ENCODE measurements at regions not wholly inside any gene's neighbourhood (a gene's known extent, or its start where the extent isn't known, plus 50 kb on each side); places are given as distances from the start of the nearest gene placed in this dataset.
A peak's percentile ranks its signal among the peaks of the same experiment; 100 is the strongest.

DNA sequence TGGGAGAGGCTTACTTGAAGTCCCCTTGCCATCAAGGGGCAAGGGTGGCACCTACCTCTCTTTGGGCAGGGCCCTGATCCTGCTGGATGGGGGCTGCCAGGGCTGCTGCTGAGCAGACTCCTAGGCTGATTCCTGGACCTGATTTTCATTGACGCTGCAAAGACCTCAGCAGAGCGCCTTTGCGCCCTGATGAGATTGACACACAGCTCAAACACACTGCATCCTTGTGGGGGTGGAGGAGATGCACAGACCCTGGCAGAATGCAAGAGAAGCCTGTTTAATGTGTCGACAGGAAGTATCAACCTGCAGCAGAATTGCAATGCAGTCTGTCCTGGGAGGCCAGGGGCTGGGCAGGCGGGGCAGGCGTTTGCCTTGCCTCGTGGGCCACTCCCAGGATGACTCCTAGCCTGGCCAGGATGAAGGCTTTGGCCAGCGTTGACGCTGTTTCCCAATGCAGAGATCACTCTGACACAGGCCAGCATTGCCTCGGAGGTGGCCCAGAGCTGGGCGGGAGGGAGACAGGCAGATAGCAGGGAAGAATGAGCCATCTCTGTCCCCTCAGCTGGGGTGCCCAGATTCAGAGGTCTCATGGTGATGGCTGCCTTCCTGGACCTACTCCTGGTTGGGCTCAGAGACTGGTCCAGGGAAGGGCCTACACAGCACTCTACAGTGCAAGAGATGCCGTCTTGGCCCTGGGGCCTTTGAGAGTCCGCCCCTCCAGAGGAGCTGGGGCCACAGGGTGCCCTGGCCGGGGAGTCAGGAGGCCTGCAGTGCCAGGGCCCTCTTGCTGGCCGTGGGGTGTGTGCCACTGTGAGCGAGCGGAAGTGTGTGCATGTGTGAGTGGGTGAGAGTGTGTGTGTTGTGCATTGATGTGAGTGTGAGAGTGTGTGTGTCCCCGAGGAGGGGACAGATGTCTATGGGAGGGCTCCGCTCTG lies 108.3 kb downstream of the KIF26A start:
- no peaks in the 10 kb centered on the region for H3K9me3 Mint-ChIP-seq
- H3K36me3 Mint-ChIP-seq (ENCODE audit: low read depth), result no peaks in the 10 kb centered on the region
- no peak overlapping the region for H3K4me3 Mint-ChIP-seq
- H3K27ac Mint-ChIP-seq, result peak overlapping the region; percentile 55
- H3K27me3 Mint-ChIP-seq (ENCODE audit: low read depth), result peaks cover 4% of the 10 kb centered on the region
- H3K4me1 Mint-ChIP-seq (ENCODE audit: low read depth), result no peaks in the 10 kb centered on the region

DNA sequence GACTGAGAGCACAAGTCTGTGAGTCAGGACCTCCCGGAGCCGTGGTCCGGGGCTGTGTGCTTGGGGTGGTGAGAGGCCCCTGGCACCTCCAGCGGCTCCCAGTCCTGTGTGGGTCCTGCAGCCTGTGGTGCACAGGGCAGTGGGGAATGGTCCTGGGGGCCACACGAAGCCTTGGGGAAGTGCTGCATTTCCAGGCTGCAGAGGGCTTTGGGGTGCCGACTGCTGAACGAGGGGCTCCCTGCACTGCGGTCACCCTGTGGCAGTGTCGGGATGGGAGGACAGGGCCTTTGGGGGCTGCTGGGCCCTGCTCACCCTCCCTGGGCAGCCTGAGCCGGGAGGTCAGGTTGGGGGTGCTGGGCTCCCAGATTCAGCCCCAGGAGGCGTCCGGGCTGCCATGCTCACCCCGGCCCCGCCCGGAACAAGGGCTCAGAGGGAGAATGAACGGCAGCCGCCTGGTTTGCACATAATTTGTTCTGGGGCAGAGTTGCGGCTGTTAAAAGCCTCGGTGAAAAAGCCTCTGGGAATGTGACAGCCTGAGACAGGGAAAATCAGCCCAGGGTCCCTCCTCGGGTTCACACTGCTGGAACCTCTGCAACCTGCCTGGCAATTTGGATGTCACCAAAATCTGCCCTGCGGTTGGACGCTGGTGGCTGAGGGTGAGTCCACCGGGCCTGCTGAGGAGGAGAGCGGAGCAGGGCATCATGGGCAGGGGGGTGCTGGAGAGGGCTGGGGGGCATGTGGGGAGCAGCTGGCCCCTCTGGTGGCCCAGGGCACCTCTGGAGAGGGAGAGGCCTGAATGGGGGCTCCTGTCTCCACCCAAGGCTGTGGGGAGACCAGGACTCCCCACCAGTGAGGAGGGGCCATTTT lies 109.2 kb downstream of the KIF26A start:
- Mint-ChIP-seq H3K27me3 (ENCODE audit: low read depth) (no peaks in the 10 kb centered on the region), H3K9me3 (no peaks in the 10 kb centered on the region), H3K4me1 (ENCODE audit: low read depth) (no peaks in the 10 kb centered on the region), H3K27ac (no peak overlapping the region), H3K4me3 (no peak overlapping the region), H3K36me3 (ENCODE audit: low read depth) (no peaks in the 10 kb centered on the region)

DNA sequence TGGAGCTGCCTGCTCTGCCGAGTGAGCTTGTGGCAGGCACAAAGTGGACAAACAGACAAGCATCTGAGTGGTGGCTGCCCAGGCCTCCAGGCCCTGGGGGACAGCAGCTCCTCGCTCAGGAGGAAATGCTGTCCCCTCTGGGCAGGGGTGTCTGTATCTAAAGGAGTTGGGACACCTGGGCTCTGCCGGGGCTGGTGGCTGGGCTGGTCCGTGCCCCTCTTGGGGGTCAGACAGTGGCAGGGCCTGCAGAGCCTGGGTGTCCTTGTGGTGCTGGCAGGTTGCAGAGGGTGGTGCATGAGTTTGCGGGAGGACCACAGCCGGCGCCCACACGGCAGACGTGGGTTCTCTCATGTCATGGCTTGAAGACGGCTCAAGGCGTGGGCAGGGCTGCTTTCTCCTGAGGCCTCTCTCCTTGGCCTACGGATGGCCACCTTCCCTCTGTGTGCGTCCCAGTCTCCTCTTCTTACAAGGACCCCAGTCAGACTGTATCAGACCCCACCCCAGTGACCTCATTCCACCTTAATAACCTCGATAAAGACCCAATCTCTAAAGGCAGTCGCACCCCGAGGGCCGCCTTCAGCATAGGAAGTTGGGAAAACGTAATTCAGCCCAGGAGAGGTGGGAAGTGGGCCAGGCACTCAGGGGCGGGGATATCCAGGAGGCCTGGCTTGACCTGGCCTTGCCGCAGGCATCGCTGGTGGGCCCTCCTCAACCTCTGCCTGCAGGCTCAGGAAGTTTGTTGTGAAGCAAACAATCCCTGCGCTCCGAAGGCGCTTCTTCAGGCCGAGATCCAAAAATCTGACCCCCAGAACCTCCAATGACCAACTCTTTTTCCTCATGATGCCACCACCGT lies 110.0 kb downstream of the KIF26A start:
- no peak overlapping the region for H3K27ac Mint-ChIP-seq

DNA sequence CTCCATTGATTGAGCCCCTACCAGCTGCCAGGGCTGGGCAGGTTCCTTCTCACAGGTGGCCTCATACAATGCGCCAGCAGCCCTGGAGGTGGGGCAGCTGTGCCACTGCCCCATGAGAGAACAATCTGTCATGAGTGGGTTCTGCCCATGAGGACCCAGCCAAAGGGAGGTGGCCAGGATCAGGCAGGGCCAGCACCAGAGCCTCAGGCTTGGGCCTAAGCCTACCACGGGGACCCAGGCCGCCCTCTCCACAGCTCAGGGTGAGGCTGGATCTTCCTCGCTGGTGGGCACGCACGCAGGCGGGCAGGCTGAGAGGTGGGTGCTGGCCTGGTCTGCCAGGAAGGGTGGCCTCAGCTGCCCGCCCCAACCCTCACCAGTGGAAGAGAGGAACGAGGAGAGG lies 110.7 kb downstream of the KIF26A start:
- Mint-ChIP-seq H3K4me3 (no peak overlapping the region), H3K4me1 (ENCODE audit: low read depth) (no peaks in the 10 kb centered on the region), H3K27me3 (ENCODE audit: low read depth) (no peaks in the 10 kb centered on the region), H3K9me3 (no peaks in the 10 kb centered on the region), H3K27ac (no peak overlapping the region), H3K36me3 (ENCODE audit: low read depth) (no peaks in the 10 kb centered on the region)

More for the DNA sequence above, 110.0 kb downstream of the KIF26A start:
- no peaks in the 10 kb centered on the region for H3K9me3 Mint-ChIP-seq
- no peaks in the 10 kb centered on the region for H3K27me3 Mint-ChIP-seq (ENCODE audit: low read depth)
- no peak overlapping the region for H3K4me3 Mint-ChIP-seq
- H3K4me1 Mint-ChIP-seq (ENCODE audit: low read depth), result no peaks in the 10 kb centered on the region
- no peaks in the 10 kb centered on the region for H3K36me3 Mint-ChIP-seq (ENCODE audit: low read depth)

DNA sequence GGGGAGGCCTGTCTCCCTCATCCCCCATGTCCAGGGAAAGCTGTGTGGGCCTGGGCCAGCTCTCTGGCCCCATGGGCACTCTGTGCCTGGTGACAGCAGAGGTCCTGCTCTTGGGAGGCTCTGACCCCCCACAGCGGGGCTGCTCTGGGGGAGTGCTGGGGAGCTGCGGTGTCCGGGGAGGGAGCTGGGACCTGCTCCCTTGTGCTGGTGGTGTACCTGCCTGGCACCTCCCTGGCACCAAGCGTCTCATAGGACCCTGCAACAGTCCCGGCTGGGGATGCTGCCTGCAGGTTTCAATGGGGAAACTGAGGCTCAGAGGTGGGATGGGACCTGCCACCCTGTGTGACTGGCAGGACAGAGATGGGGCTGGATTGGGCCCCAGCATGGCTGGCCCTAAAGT lies 111.3 kb downstream of the KIF26A start:
- Mint-ChIP-seq H3K27ac (no peak overlapping the region), H3K27me3 (ENCODE audit: low read depth) (no peaks in the 10 kb centered on the region), H3K4me1 (ENCODE audit: low read depth) (no peaks in the 10 kb centered on the region), H3K9me3 (no peaks in the 10 kb centered on the region), H3K4me3 (no peak overlapping the region), H3K36me3 (ENCODE audit: low read depth) (no peaks in the 10 kb centered on the region)

DNA sequence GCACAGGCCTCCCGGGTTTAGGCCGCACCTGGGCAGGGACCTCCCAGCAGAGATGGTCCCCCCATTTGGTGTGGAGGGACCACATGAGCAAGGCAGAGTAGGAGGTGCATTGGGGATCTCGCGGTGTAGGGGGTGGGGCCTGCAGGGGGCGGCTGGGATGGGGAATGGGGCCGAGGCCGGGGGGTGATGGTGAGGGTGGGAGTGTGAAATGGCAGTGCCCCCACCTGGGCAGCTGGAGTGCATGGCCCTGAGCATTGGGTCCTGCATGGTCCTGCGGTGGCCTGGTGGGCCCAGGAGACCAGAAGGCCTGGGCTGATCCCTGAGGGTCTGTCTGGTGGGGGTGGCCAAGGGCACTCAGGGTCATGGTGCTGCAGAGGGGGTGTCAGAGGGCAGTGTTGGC lies 111.8 kb downstream of the KIF26A start:
- Mint-ChIP-seq H3K36me3 (ENCODE audit: low read depth) (no peaks in the 10 kb centered on the region), H3K4me1 (ENCODE audit: low read depth) (no peaks in the 10 kb centered on the region), H3K27ac (no peak overlapping the region), H3K9me3 (no peaks in the 10 kb centered on the region), H3K27me3 (ENCODE audit: low read depth) (no peaks in the 10 kb centered on the region), H3K4me3 (no peak overlapping the region)

DNA sequence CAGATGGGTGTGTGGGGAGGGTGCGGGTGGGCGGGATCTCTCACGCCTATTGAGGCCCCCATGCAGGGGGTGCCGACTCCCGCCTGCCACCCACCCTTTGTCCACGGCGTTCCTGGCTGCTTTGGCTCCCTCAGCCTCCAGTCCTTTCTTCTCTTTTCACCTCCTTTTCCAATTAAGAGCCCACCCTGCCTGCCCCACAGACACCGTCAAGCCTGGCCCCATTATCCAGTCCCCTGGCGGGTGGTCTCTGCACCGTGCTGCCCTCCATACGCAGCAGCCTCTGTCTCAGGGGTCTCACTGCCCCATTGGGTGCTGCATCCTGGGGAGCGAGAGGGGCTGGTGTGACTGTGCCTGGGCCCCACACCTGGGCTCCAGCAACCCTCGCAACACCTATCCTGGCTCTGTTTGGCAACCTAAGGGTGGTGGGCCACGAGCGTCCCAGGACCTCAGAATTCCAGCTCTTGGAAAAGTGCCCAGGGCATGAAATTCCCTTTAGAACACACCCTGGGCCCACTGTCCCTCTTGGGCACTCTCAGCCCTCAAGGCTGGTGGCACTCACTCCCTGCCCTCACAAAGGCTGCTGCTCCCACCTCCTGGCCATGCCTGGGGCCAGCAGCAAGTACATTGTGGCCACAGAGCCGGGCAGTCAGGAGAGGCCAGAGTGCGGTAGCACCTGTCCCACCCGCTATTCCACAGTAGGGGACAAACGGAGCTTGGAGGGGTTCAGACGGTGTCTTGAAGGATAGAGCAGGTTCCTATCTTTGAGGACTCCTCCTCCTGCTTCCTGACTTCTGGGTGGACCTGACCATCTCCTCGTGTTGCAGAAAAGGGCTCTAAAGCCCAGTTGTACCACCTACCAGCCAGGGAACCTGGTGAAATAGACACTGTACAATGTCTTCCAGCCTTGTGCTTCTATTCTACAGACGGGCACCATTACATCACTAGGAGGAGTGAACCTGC lies 114.1 kb downstream of the KIF26A start:
- H3K27ac Mint-ChIP-seq, result no peak overlapping the region
- H3K4me3 Mint-ChIP-seq, result no peak overlapping the region
- H3K4me1 Mint-ChIP-seq (ENCODE audit: low read depth), result no peaks in the 10 kb centered on the region
- H3K36me3 Mint-ChIP-seq (ENCODE audit: low read depth), result no peaks in the 10 kb centered on the region
- H3K27me3 Mint-ChIP-seq (ENCODE audit: low read depth), result no peaks in the 10 kb centered on the region
- no peaks in the 10 kb centered on the region for H3K9me3 Mint-ChIP-seq

DNA sequence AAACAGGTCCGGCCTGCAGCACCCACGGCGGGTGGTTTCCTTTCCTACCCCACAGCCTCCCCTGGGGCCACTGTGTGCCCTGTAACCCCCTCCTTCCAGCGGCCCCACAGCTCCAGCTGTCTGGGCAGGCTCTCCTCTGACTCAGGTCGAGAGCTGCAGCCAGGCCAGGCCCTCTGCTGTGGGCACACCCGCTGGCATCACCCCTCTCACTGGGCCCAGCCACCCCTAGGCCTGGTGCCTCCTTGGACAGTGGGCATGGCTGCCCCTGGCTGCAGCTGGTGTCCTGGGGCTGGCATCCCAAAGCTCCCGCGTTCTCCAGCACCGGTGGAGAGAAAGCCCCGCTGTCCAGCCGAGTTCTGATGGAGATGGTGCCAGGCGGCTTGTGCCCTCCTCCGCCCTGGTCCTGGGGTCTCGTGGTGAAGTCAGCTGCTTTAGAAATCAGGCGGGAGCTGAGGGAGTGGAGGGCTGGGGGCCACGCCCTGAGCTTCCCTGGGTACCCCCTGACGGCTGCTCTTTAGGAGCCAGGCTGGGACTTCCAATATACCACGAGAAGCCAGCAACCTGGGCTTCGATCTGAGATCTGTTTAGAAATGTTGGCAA lies 114.9 kb downstream of the KIF26A start:
- Mint-ChIP-seq H3K27me3 (ENCODE audit: low read depth) (peaks cover 5% of the 10 kb centered on the region), H3K4me3 (no peak overlapping the region), H3K27ac (no peak overlapping the region), H3K4me1 (ENCODE audit: low read depth) (no peaks in the 10 kb centered on the region), H3K9me3 (no peaks in the 10 kb centered on the region), H3K36me3 (ENCODE audit: low read depth) (no peaks in the 10 kb centered on the region)

DNA sequence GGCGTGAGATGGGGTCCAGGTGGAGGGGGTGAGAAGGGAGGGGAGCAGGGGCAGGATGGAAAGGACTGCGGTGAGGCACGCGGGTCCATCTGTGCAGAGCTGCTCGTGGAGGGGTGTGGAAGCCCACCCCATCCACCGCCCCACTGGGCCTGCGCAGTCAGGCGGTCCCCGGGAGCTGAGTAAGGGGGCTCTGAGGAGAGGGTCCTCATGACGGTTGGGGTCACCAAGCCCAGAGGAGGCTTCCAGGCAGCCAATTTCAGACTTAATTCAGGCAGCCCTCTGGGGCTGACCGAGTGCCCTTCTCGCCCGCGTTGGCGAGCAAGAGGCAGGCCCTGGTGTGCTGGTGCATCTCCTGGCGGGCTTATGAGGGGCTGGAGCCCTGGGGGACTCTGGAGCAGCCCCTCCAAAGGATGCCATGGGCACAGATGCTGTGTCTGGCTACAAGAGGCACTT lies 115.5 kb downstream of the KIF26A start:
- H3K4me1 Mint-ChIP-seq (ENCODE audit: low read depth), result no peaks in the 10 kb centered on the region
- peaks cover 5% of the 10 kb centered on the region for H3K27me3 Mint-ChIP-seq (ENCODE audit: low read depth)
- H3K9me3 Mint-ChIP-seq, result no peaks in the 10 kb centered on the region
- H3K4me3 Mint-ChIP-seq, result no peak overlapping the region
- no peaks in the 10 kb centered on the region for H3K36me3 Mint-ChIP-seq (ENCODE audit: low read depth)
- H3K27ac Mint-ChIP-seq, result no peak overlapping the region

DNA sequence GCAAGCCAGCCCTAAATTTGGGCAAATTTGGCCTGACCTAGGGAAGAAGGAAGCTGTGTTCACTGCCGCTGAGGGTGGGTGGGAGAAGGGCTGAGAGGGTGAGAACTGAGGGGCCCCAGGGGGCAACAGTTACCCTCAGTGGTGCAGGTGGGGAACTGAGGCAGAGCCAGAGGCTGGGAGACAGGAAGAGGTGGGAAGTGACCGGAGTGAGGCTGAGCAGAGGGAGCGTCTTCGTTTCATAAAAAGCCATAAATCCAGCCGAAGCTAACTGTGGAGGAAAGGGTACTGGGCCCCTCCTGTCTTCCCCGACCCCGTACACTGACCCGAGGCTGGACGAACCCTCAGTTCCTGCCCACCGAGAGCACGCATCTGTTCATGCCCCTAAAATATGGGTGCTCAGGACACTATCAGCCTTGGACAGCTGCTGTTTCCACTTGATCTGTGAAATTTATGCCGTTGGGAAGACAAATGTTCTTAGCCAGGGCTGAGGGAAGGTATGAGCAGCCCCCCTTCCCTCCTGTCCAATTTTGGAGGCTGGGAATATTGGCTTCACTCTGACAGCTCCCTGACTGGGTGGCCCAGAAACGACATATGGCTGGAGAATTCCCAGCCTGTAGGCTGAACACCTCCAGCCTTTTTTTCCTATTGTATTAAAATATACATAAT lies 116.5 kb downstream of the KIF26A start:
- Mint-ChIP-seq H3K27ac (no peak overlapping the region), H3K4me1 (ENCODE audit: low read depth) (no peaks in the 10 kb centered on the region), H3K4me3 (no peak overlapping the region), H3K9me3 (no peaks in the 10 kb centered on the region), H3K27me3 (ENCODE audit: low read depth) (peaks cover 5% of the 10 kb centered on the region), H3K36me3 (ENCODE audit: low read depth) (no peaks in the 10 kb centered on the region)

DNA sequence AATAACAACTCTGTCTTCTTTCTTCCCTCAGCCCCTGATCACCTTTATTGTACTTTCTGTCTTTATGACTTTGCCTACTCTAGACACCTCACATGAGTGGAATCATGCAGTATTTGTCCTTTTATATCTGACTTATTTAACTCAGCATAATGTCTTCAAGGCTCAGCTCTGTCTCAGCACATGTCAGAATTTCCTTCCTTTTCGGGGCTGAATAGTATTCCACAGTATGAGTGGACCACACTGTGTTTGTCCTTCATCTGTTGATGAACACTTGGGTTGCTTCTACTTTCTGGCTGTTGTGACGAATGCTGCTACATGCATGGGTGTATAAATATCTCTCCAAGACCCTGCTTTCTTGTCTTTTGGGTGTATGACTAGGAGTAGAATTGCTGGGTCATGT lies 117.6 kb downstream of the KIF26A start:
- Mint-ChIP-seq H3K9me3 (no peaks in the 10 kb centered on the region), H3K4me1 (ENCODE audit: low read depth) (no peaks in the 10 kb centered on the region), H3K27me3 (ENCODE audit: low read depth) (peaks cover 5% of the 10 kb centered on the region), H3K27ac (no peak overlapping the region), H3K4me3 (no peak overlapping the region), H3K36me3 (ENCODE audit: low read depth) (no peaks in the 10 kb centered on the region)

DNA sequence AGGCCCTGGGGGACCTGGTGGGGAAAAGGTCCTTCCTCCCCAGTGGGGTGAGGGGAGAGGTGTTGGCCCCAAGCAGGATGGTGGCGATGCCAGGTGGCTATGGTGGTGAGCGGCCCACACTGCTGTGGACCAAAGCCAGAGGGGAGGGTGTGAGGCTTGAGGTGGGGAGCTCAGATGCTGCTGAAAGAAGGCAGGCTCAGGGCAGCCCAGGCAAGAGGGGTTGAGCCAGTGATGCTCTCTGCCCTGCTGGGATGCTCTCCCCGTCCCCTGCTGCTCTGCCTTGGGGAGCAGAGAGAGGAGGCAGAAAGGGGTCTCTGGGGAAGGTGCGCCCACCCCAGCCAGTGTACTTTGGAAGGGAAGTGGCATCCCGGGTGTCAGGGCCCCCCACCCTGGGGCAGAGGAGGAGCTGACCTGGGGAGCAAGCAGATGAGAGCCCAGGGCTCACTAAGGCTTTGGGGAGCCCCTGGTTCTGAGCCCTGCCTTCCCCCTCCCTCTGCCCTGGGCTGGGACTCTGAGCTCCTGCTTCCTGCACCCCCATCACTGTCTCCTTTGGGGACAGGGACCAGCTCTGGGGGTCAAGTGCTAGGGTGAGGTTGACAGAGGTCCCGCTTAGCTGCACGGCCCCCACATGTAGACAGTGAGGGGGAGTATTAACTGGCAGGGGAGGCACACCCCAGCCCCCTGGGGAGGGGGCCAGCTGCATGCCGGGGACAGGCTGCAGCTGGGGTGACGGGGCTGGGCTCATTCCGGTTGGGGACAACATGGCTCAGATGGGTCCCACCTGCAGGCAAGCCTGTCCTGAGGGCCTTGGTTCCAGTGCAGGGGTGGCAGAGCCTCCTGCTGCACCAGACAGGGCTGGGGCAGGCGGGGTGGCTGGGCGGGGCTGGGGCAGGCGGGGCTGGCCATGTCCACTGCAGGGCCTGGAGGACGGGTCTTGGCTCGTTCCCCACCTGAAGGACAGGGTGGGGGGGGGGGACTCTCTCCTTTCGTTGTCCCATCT lies 124.4 kb downstream of the KIF26A start:
- H3K36me3 Mint-ChIP-seq (ENCODE audit: low read depth), result no peaks in the 10 kb centered on the region
- no peaks in the 10 kb centered on the region for H3K4me1 Mint-ChIP-seq (ENCODE audit: low read depth)
- H3K9me3 Mint-ChIP-seq, result no peaks in the 10 kb centered on the region
- H3K27ac Mint-ChIP-seq, result no peak overlapping the region
- H3K27me3 Mint-ChIP-seq (ENCODE audit: low read depth), result peaks cover 4% of the 10 kb centered on the region
- no peak overlapping the region for H3K4me3 Mint-ChIP-seq
